ENCODE measurements at regions not wholly inside any gene's neighbourhood (a gene's known extent, or its start where the extent isn't known, plus 50 kb on each side); places are given as distances from the start of the nearest gene placed in this dataset.

- TF ChIP-seq SIN3A (IDR thresholded peaks at IDR 0.05; ENCODE audit: borderline replicate concordance, insufficient read depth, low read length) (no peak), TAF1 (IDR thresholded peaks at IDR 0.05; ENCODE audit: borderline replicate concordance, insufficient read depth, low read length) (no peak), FOXP2 (optimal IDR thresholded peaks at IDR 0.05; ENCODE audit: borderline replicate concordance, extremely low read depth, extremely low read length, insufficient read depth) (no peak), POLR2AphosphoS5 (IDR thresholded peaks at IDR 0.05; ENCODE audit: low read depth, low read length) (no peak), REST (IDR thresholded peaks at IDR 0.05; ENCODE audit: insufficient read depth in 1 of 2, low read depth in 2 of 2, low read length in 2 of 2) (no peak)
These were observed 494.0 kb downstream of the MIAT start for GRCh38 chr22:27151407-27151806.

- TF ChIP-seq SIN3A (IDR thresholded peaks at IDR 0.05; ENCODE audit: borderline replicate concordance, insufficient read depth, low read length) (no peak), POLR2AphosphoS5 (IDR thresholded peaks at IDR 0.05; ENCODE audit: low read depth, low read length) (no peak), TAF1 (IDR thresholded peaks at IDR 0.05; ENCODE audit: borderline replicate concordance, insufficient read depth, low read length) (no peak), REST (IDR thresholded peaks at IDR 0.05; ENCODE audit: insufficient read depth in 1 of 2, low read depth in 2 of 2, low read length in 2 of 2) (no peak), FOXP2 (optimal IDR thresholded peaks at IDR 0.05; ENCODE audit: borderline replicate concordance, extremely low read depth, extremely low read length, insufficient read depth) (no peak)
These were observed 494.6 kb downstream of the MIAT start for GRCh38 chr22:27152033-27152432.

GRCh38 chr22:27152883-27153282 lies 495.5 kb downstream of the MIAT start:
- TF ChIP-seq TAF1 (IDR thresholded peaks at IDR 0.05; ENCODE audit: borderline replicate concordance, insufficient read depth, low read length) (no peak), FOXP2 (optimal IDR thresholded peaks at IDR 0.05; ENCODE audit: borderline replicate concordance, extremely low read depth, extremely low read length, insufficient read depth) (no peak), REST (IDR thresholded peaks at IDR 0.05; ENCODE audit: insufficient read depth in 1 of 2, low read depth in 2 of 2, low read length in 2 of 2) (no peak), POLR2AphosphoS5 (IDR thresholded peaks at IDR 0.05; ENCODE audit: low read depth, low read length) (no peak), SIN3A (IDR thresholded peaks at IDR 0.05; ENCODE audit: borderline replicate concordance, insufficient read depth, low read length) (no peak)

- no peak for TF ChIP-seq SIN3A (IDR thresholded peaks at IDR 0.05; ENCODE audit: borderline replicate concordance, insufficient read depth, low read length)
- no peak for TF ChIP-seq REST (IDR thresholded peaks at IDR 0.05; ENCODE audit: insufficient read depth in 1 of 2, low read depth in 2 of 2, low read length in 2 of 2)
- no peak for TF ChIP-seq POLR2AphosphoS5 (IDR thresholded peaks at IDR 0.05; ENCODE audit: low read depth, low read length)
- TF ChIP-seq FOXP2 (optimal IDR thresholded peaks at IDR 0.05; ENCODE audit: borderline replicate concordance, extremely low read depth, extremely low read length, insufficient read depth), result no peak
- no peak for TF ChIP-seq TAF1 (IDR thresholded peaks at IDR 0.05; ENCODE audit: borderline replicate concordance, insufficient read depth, low read length)
These were observed 496.0 kb downstream of the MIAT start for GRCh38 chr22:27153386-27153785.

GRCh38 chr22:27154717-27155116 lies 497.3 kb downstream of the MIAT start:
- no peak for TF ChIP-seq TAF1 (IDR thresholded peaks at IDR 0.05; ENCODE audit: borderline replicate concordance, insufficient read depth, low read length)

All from PFSK-1 (cell line).